Left ventricle myocardium inferior (tissue), 1 donor: ENCODE measurements at regions not wholly inside any gene's neighbourhood (a gene's known extent, or its start where the extent isn't known, plus 50 kb on each side); places are given as distances from the start of the nearest gene placed in this dataset.

Source experiments
- DNase-seq: peaks from one replicate; pipeline ENCODE4 v3.0.0-alpha.2; 2020
- H3K27ac ChIP-seq: fragments of 200-600 bp; replicated peaks from 2 replicates; pipeline ENCODE4 v1.8.0; 2021
- H3K27me3 ChIP-seq: fragments of 200-600 bp; 2 replicates; pipeline ENCODE4 v1.8.0; 2021; ENCODE audit warnings: low read depth
- H3K36me3 ChIP-seq: fragments of 200-600 bp; 2 replicates; pipeline ENCODE4 v1.8.0; 2021
- H3K4me1 ChIP-seq: fragments of 200-600 bp; 2 replicates; pipeline ENCODE4 v1.8.0; 2021
- H3K4me3 ChIP-seq: fragments of 200-600 bp; 2 replicates; pipeline ENCODE4 v1.8.0; 2021; ENCODE audit warnings: mild to moderate bottlenecking, moderate library complexity
- H3K9me3 ChIP-seq: fragments of 200-600 bp; replicated peaks from 2 replicates; pipeline ENCODE4 v1.8.0; 2021
- intact Hi-C: fragments of 100-400 bp; cut with micrococcal nuclease; formaldehyde crosslinking; loops from one replicate; pipeline ENCODE4 v1.11.0; 2022
- TF ChIP-seq, protein P1 (sequence below): fragments of 200-600 bp; IDR thresholded peaks from 2 replicates; pipeline ENCODE4 v1.8.0; 2021; ENCODE audit warnings: antibody characterized with exemption, mild to moderate bottlenecking, borderline replicate concordance
- donor health status: DM: no; HTN: yes; CAD: no; lungs with severe emphysema.

DNA sequence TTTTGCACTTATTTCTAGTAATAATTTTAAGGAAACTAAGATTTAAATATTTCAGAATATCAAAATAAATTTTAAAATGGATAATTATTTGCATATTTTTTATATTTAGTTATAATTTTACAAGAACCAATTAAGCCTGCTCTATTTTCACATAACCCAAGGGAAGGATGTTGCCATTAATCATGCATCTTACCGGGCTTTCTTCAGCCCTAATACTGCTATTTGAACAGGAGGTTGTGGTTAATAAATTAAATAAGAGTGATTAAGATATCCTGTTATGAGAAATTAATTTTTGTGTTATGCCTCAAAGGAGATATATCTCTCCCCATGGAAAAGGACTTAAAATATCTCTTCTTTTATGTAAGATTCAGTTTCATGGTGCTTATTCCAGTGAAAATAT, 1415.8 kb upstream of the B3GALT2 start:
- Histone ChIP-seq H3K4me3 (no peak overlapping the region), H3K36me3 (no peaks in the 10 kb centered on the region), H3K27me3 (no peaks in the 10 kb centered on the region), H3K4me1 (no peaks in the 10 kb centered on the region), H3K27ac (no peak overlapping the region), H3K9me3 (peaks cover 5% of the 10 kb centered on the region)
- TF ChIP-seq, protein P1, sequence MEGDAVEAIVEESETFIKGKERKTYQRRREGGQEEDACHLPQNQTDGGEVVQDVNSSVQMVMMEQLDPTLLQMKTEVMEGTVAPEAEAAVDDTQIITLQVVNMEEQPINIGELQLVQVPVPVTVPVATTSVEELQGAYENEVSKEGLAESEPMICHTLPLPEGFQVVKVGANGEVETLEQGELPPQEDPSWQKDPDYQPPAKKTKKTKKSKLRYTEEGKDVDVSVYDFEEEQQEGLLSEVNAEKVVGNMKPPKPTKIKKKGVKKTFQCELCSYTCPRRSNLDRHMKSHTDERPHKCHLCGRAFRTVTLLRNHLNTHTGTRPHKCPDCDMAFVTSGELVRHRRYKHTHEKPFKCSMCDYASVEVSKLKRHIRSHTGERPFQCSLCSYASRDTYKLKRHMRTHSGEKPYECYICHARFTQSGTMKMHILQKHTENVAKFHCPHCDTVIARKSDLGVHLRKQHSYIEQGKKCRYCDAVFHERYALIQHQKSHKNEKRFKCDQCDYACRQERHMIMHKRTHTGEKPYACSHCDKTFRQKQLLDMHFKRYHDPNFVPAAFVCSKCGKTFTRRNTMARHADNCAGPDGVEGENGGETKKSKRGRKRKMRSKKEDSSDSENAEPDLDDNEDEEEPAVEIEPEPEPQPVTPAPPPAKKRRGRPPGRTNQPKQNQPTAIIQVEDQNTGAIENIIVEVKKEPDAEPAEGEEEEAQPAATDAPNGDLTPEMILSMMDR, result no peak
- DNase-seq, result no peak
- intact Hi-C loops, result no loop called here

DNA sequence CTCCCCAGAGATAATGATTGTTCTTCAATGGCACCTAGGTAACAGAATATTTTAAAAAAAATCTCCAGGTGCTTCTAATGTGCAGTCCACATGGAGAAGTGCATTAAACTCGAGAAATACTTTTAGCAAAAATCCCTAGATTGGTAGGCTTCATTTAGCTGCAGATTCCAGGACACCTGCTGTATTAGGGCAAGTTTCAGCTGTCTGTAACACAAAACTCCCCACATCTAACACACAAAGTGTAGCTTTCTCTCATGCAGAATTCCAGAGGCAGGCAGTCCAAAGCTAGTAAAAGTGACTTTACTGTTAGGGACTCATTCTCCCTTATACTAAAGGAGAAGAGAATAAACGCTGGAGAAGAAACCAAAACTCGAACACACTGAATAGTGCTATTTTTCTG, 1414.3 kb upstream of the B3GALT2 start:
- no peaks in the 10 kb centered on the region for H3K9me3 ChIP-seq
- TF ChIP-seq, protein P1, result no peak
- H3K27ac ChIP-seq, result no peak overlapping the region
- intact Hi-C loops, result no loop called here
- H3K27me3 ChIP-seq, result no peaks in the 10 kb centered on the region
- no peak overlapping the region for H3K4me3 ChIP-seq
- no peaks in the 10 kb centered on the region for H3K4me1 ChIP-seq
- no peaks in the 10 kb centered on the region for H3K36me3 ChIP-seq
- DNase-seq, result no peak

DNA sequence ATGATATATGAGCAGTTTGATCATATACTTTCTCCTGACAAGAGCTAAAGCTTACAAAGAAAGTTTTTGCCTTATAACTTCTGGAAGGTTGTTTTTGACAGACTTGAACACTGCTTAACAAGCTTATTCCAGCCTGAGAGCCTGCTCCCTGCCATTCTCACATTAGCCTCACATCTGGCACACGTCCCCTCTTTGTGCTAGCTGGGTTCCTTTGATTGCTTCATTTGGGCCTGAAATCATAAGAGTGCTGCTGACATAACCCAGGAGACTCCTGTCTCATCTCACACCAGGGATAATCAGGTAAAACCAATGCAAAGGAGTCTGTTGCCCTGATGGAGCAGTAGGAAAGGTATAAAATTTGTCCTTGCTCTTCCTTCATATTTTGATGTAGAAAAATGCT, 1411.7 kb upstream of the B3GALT2 start:
- intact Hi-C loops, result no loop called here

DNA sequence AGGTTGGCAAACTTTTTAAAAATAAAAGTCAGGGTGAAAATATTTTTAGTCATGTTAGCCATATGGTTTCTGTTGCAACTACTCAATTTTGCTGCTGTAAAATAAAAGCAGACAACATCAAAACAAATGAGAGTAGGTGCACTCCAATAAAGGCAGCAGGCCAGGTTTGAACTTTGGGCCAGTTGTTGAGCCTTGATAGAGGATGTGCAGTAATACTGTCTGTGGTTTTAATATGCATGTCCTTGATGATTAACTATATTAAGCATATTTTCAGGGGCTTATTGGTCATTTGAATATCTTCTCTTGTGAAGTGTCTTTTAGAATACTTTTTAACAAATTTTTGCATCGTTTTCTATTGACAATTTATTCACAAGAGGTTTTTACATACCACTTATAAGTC, 1399.9 kb upstream of the B3GALT2 start:
- Histone ChIP-seq H3K36me3 (no peaks in the 10 kb centered on the region), H3K4me3 (no peak overlapping the region), H3K9me3 (peaks cover 12% of the 10 kb centered on the region), H3K27ac (no peak overlapping the region), H3K4me1 (no peaks in the 10 kb centered on the region), H3K27me3 (no peaks in the 10 kb centered on the region)
- intact Hi-C loops, result no loop called here
- TF ChIP-seq, protein P1, result no peak
- no peak for DNase-seq

More for the DNA sequence above, 1411.7 kb upstream of the B3GALT2 start:
- no peaks in the 10 kb centered on the region for H3K4me1 ChIP-seq
- DNase-seq, result no peak
- no peaks in the 10 kb centered on the region for H3K27me3 ChIP-seq
- no peaks in the 10 kb centered on the region for H3K9me3 ChIP-seq
- no peak overlapping the region for H3K27ac ChIP-seq
- no peak overlapping the region for H3K4me3 ChIP-seq
- H3K36me3 ChIP-seq, result no peaks in the 10 kb centered on the region
- TF ChIP-seq, protein P1, result no peak

DNA sequence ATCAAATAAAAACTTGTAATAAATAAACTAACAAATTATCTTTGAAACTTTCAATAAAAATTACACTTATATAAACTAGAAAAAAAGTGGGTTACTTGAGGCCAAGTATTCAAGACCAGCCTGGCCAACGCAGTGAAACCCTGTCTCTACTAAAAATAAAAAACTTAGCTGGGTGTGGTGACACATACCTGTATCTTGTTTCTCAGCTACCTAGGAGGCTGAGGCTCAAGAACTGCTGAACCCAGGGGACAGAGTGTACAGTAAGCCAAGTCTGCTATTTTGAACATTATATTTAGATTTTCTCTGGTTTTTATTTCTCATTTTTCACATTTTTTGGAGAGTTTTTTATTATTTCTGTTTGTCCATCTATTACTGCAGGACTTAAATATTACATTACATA, 1397.6 kb upstream of the B3GALT2 start:
- intact Hi-C loops, result no loop called here
- DNase-seq, result no peak
- Histone ChIP-seq H3K27ac (no peak overlapping the region), H3K4me3 (no peak overlapping the region), H3K27me3 (no peaks in the 10 kb centered on the region), H3K36me3 (no peaks in the 10 kb centered on the region), H3K4me1 (no peaks in the 10 kb centered on the region), H3K9me3 (peaks cover 12% of the 10 kb centered on the region)
- TF ChIP-seq, protein P1, result no peak

DNA sequence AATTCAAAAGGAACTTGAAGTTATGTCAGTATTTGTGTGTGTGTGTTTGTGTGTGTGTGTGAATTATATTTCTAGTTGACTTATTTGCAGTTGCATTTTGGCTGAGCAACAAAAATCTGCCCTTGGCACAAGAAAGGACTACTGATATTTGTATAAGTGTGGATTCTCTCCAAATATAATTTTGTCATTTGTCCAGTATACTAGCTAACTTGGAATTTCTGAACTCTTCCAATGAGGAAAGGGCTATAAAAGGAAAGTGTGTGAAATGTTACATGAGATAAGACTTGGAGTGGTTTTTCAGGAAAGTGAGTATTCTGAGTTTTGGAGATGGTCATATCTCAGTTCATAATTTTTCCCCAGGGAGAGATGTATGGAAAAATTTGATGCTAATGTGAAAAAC, 1384.1 kb upstream of the B3GALT2 start:
- Histone ChIP-seq H3K27ac (no peak overlapping the region), H3K4me3 (no peak overlapping the region), H3K36me3 (no peaks in the 10 kb centered on the region), H3K27me3 (no peaks in the 10 kb centered on the region), H3K9me3 (no peaks in the 10 kb centered on the region), H3K4me1 (no peaks in the 10 kb centered on the region)
- TF ChIP-seq, protein P1, result no peak
- intact Hi-C loops, result no loop called here
- no peak for DNase-seq
